B cell (primary cell): ENCODE measurements at regions not wholly inside any gene's neighbourhood (a gene's known extent, or its start where the extent isn't known, plus 50 kb on each side); places are given as distances from the start of the nearest gene placed in this dataset.

Experiments used
- ATAC-seq: fragments of 200-7000 bp; cut with Tn5 transposase; one replicate; pipeline ENCODE4 v1.10.0; 2021; ENCODE audit warnings: low read depth, mild to moderate bottlenecking, moderate number of reproducible peaks, moderate library complexity
- CTCF ChIA-PET: fragments of 350-600 bp; sonication (Branson Sonifier 250); formaldehyde crosslinking; loops from one replicate; lab custom pipeline; 2021; ENCODE audit warnings: antibody characterized with exemption, inconsistent platforms; lab: Charles Lee
- POLR2A ChIA-PET: fragments of 350-600 bp; sonication (Branson Sonifier 250); formaldehyde crosslinking; loops from one replicate; lab custom pipeline; 2021; ENCODE audit warnings: antibody characterized with exemption; lab: Charles Lee
- DNase-seq: peaks from one replicate; pipeline ENCODE4 v3.0.0; 2013
- H2AFZ ChIP-seq: 2 replicates; pipeline ENCODE4 v1.6.1; 2012; ENCODE audit warnings: mild to moderate bottlenecking, low read depth, low read length; ENCODE audit not compliant: insufficient read depth, poor library complexity, severe bottlenecking
- H3K27ac ChIP-seq, 2 donors: 1 replicate in 1 of 2; 2 replicates in 1 of 2; pipeline ENCODE4 v1.5.1; 2012 to 2013; ENCODE audit warnings: low read length in 2 of 2, mild to moderate bottlenecking in 2 of 2, moderate library complexity in 1 of 2
- H3K27me3 ChIP-seq, 4 experiments: fragments of 200-600 bp in 1 of 4; sonication (generic) in 1 of 4; replicated peaks in 1 of 4; 1 replicate in 2 of 4; 2 replicates in 2 of 4; pipeline versions ENCODE4 v1.6.1 to v1.7.0; 2013 to 2016; ENCODE audit warnings: low read length in 3 of 4, mild to moderate bottlenecking in 2 of 4, mixed read lengths in 1 of 4, moderate library complexity in 1 of 4; ENCODE audit not compliant: insufficient read depth in 4 of 4, control insufficient read depth in 3 of 4; ENCODE audit errors: control extremely low read depth in 1 of 4
- H3K36me3 ChIP-seq, 2 experiments: replicated peaks in 1 of 2; 1 replicate in 1 of 2; 2 replicates in 1 of 2; pipeline versions ENCODE4 v1.6.1 to v1.7.1; 2013; ENCODE audit warnings: low read length in 1 of 2; ENCODE audit not compliant: insufficient read depth in 2 of 2, control insufficient read depth in 1 of 2; ENCODE audit errors: control extremely low read depth in 1 of 2, extremely low read depth in 1 of 2
- H3K4me1 ChIP-seq, 2 donors: fragments of 200-600 bp in 1 of 2; sonication (generic) in 1 of 2; 1 replicate in 1 of 2; 2 replicates in 1 of 2; pipeline versions ENCODE4 v1.5.1 to v1.6.1; 2013 to 2017; ENCODE audit warnings: low read length in 2 of 2; ENCODE audit not compliant: control insufficient read depth in 2 of 2, insufficient read depth in 2 of 2
- H3K4me2 ChIP-seq: replicated peaks from 2 replicates; pipeline ENCODE3; 2012; ENCODE audit warnings: mild to moderate bottlenecking, low read depth, low read length; ENCODE audit not compliant: poor library complexity, severe bottlenecking
- H3K4me3 ChIP-seq, 5 experiments: fragments of 200-600 bp in 1 of 5; sonication (generic) in 1 of 5; 1 replicate in 3 of 5; 2 replicates in 2 of 5; pipeline versions ENCODE4 v1.5.1 to v1.7.0; 2011 to 2016; ENCODE audit warnings: low read length in 4 of 5, mild to moderate bottlenecking in 4 of 5, low read depth in 2 of 5, control low read depth in 1 of 5, moderate library complexity in 1 of 5; ENCODE audit not compliant: insufficient read depth in 1 of 5; ENCODE audit errors: control extremely low read depth in 1 of 5, extremely low read depth in 1 of 5
- H3K79me2 ChIP-seq: fragments of 200-600 bp; sonication (generic); one replicate; pipeline ENCODE4 v1.6.0; 2016; ENCODE audit warnings: low read length; ENCODE audit not compliant: control insufficient read depth, insufficient read depth
- H3K9ac ChIP-seq: fragments of 200-600 bp; sonication (generic); 2 replicates; pipeline ENCODE4 v1.6.1; 2017; ENCODE audit warnings: mild to moderate bottlenecking, low read length, moderate library complexity
- H3K9me3 ChIP-seq, 3 donors: one replicate each; pipeline versions ENCODE4 v1.6.1 to v1.7.1; 2013; ENCODE audit warnings: low read length in 2 of 3; ENCODE audit not compliant: control insufficient read depth in 2 of 3, insufficient read depth in 1 of 3; ENCODE audit errors: control extremely low read depth in 1 of 3
- H4K20me1 ChIP-seq: 2 replicates; pipeline ENCODE4 v1.6.0; 2012; ENCODE audit warnings: mild to moderate bottlenecking, low read length; ENCODE audit not compliant: insufficient read depth, control insufficient read depth, poor library complexity, severe bottlenecking
- H3K27ac Mint-ChIP-seq: one replicate; pipeline ENCODE4 v1.8.0; 2021; ENCODE audit warnings: mixed read lengths
- H3K27me3 Mint-ChIP-seq: one replicate; pipeline ENCODE4 v1.8.0; 2021; ENCODE audit warnings: mixed read lengths
- H3K4me1 Mint-ChIP-seq: one replicate; pipeline ENCODE4 v1.8.0; 2021; ENCODE audit warnings: mixed read lengths
- H3K4me3 Mint-ChIP-seq: one replicate; pipeline ENCODE4 v1.8.0; 2021; ENCODE audit warnings: mixed read lengths
- H3K9me3 Mint-ChIP-seq: one replicate; pipeline ENCODE4 v1.8.0; 2022; ENCODE audit warnings: mixed read lengths; ENCODE audit not compliant: insufficient read depth
- EZH2 ChIP-seq: IDR thresholded peaks from 2 replicates; pipeline ENCODE4 v1.6.1; 2012; ENCODE audit warnings: borderline replicate concordance, low read depth, mild to moderate bottlenecking, moderate library complexity, low read length; ENCODE audit not compliant: insufficient read depth, poor library complexity, severe bottlenecking
- WGBS: methylation state at CpG from one replicate; pipeline ENCODE4 v1.1.5; 2013; ENCODE audit warnings: missing lambda C conversion rate; ENCODE audit not compliant: insufficient coverage; 5-methylcytosine and 5-hydroxymethylcytosine counted together
- intact Hi-C: fragments of 100-400 bp; cut with micrococcal nuclease; formaldehyde crosslinking; loops from one replicate; pipeline ENCODE4 v1.10.0; 2022
- TF ChIP-seq, protein P1 (sequence below): fragments of 200-600 bp; IDR thresholded peaks from one replicate; pipeline ENCODE4 v1.8.0; 2022; ENCODE audit warnings: antibody characterized with exemption, mild to moderate bottlenecking

DNA sequence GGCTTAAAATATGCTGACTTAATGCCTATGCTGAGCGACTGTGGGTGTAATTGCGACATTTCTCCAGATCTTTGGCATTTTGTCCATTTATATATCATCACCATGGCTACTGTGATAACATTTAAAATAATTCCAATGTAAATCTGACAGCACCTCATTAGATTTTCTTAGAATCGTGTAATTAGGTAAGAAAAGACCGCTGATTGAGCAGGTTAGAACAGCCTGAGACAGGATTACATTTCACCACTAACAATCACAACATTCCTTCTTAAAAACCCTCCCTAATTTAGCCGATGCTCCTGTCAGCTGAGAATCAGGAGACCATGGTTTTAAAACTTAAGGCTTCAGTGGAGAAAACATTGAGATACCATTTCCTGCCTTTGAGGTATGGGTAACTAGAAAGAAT, 455.3 kb upstream of the PDZRN3 start:
- no peaks in the 10 kb centered on the region for H3K4me1 Mint-ChIP-seq
- ChIA-PET CTCF (no interaction called here), POLR2A (no interaction called here)
- no peak overlapping the region for H3K4me3 ChIP-seq
- H3K27ac Mint-ChIP-seq: no peak overlapping the region
- H3K9me3 Mint-ChIP-seq: peaks cover 4% of the 10 kb centered on the region
- H3K9ac ChIP-seq: no peak overlapping the region
- H3K27ac ChIP-seq: no peak overlapping the region
- intact Hi-C loops: no loop called here
- no peaks in the 10 kb centered on the region for H3K27me3 ChIP-seq
- H3K36me3 ChIP-seq: no peaks in the 10 kb centered on the region
- TF ChIP-seq EZH2: no peak
- TF ChIP-seq, protein P1, sequence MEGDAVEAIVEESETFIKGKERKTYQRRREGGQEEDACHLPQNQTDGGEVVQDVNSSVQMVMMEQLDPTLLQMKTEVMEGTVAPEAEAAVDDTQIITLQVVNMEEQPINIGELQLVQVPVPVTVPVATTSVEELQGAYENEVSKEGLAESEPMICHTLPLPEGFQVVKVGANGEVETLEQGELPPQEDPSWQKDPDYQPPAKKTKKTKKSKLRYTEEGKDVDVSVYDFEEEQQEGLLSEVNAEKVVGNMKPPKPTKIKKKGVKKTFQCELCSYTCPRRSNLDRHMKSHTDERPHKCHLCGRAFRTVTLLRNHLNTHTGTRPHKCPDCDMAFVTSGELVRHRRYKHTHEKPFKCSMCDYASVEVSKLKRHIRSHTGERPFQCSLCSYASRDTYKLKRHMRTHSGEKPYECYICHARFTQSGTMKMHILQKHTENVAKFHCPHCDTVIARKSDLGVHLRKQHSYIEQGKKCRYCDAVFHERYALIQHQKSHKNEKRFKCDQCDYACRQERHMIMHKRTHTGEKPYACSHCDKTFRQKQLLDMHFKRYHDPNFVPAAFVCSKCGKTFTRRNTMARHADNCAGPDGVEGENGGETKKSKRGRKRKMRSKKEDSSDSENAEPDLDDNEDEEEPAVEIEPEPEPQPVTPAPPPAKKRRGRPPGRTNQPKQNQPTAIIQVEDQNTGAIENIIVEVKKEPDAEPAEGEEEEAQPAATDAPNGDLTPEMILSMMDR: no peak
- H3K4me3 Mint-ChIP-seq: no peak overlapping the region
- H4K20me1 ChIP-seq: no peaks in the 10 kb centered on the region
- H3K4me2 ChIP-seq: no peak overlapping the region
- ATAC-seq (no peak), DNase-seq (no peak)
- H2AFZ ChIP-seq: no peak overlapping the region
- no peaks in the 10 kb centered on the region for H3K4me1 ChIP-seq
- peaks cover 0 to 2% (median 0%) of the 10 kb centered on the region in 3 donors for H3K9me3 ChIP-seq
- H3K79me2 ChIP-seq: no peaks in the 10 kb centered on the region
- WGBS: no CpG with 5 or more reads among the region's 5 CpGs
- no peaks in the 10 kb centered on the region for H3K27me3 Mint-ChIP-seq

DNA sequence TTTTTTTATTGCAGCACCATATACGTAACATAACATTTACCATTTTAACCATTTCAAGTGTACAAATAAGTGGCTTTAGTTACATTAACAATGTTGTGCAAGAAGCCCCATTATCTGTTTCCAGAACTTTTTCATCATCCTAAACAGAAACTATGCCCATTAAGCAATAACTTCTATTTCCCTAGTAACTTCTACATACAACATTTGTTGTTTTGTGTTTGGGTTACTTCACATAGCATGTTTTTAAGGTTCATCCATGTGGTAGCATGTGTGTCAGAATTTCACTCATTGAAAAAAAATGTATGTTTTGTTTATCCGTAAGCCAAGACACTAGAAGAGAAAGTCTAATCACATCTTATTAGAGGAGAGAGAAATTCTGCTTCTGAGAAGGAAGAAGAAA, 450.5 kb upstream of the PDZRN3 start:
- H3K27me3 Mint-ChIP-seq: no peaks in the 10 kb centered on the region
- peaks cover 0 to 2% (median 0%) of the 10 kb centered on the region in 3 donors for H3K9me3 ChIP-seq
- no peaks in the 10 kb centered on the region for H3K36me3 ChIP-seq
- ChIA-PET CTCF (no interaction called here), POLR2A (no interaction called here)
- H3K4me1 Mint-ChIP-seq: no peaks in the 10 kb centered on the region
- no peak overlapping the region for H3K4me3 ChIP-seq
- ATAC-seq: no peak
- no peak overlapping the region for H3K4me2 ChIP-seq
- no peak for DNase-seq
- WGBS: no CpG with 5 or more reads among the region's 2 CpGs
- H3K79me2 ChIP-seq: no peaks in the 10 kb centered on the region
- H3K27me3 ChIP-seq: no peaks in the 10 kb centered on the region
- no peaks in the 10 kb centered on the region for H4K20me1 ChIP-seq
- H3K4me1 ChIP-seq: no peaks in the 10 kb centered on the region
- no peak overlapping the region for H3K4me3 Mint-ChIP-seq
- H3K9me3 Mint-ChIP-seq: peaks cover 3% of the 10 kb centered on the region
- no peak overlapping the region for H2AFZ ChIP-seq
- H3K27ac Mint-ChIP-seq: no peak overlapping the region
- H3K27ac ChIP-seq: no peak overlapping the region
- no peak overlapping the region for H3K9ac ChIP-seq
- TF ChIP-seq EZH2: no peak
- TF ChIP-seq, protein P1: no peak
- intact Hi-C loops: no loop called here
